WTC11 (cell line): ENCODE measurements at regions not wholly inside any gene's neighbourhood (a gene's known extent, or its start where the extent isn't known, plus 50 kb on each side); places are given as distances from the start of the nearest gene placed in this dataset.

ENCODE experiments used
- ATAC-seq: fragments of 200-7000 bp; cut with Tn5 transposase; 2 replicates; pipeline ENCODE4 v1.10.0; 2021; ENCODE audit warnings: mild to moderate bottlenecking, moderate library complexity
- CTCF ChIA-PET: fragments of 300-600 bp; sonication (Branson Sonifier 250); formaldehyde crosslinking; loops from one replicate; lab custom pipeline; 2021; ENCODE audit warnings: antibody characterized with exemption; lab: Charles Lee
- POLR2A ChIA-PET: fragments of 350-600 bp; sonication (Branson Sonifier 250); formaldehyde crosslinking; loops from one replicate; lab custom pipeline; 2021; ENCODE audit warnings: antibody characterized with exemption; lab: Charles Lee
- DNase-seq: peaks from one replicate; pipeline ENCODE4 v3.0.0; 2021; ENCODE audit warnings: low spot score
- H3K27ac Mint-ChIP-seq: 2 replicates; pipeline ENCODE4 v1.8.0; 2021; ENCODE audit warnings: mixed read lengths
- H3K27me3 Mint-ChIP-seq: 2 replicates; pipeline ENCODE4 v1.8.0; 2021; ENCODE audit warnings: low read depth, mild to moderate bottlenecking, moderate library complexity, mixed read lengths
- H3K36me3 Mint-ChIP-seq: 2 replicates; pipeline ENCODE4 v1.8.0; 2021; ENCODE audit warnings: mixed read lengths
- H3K4me1 Mint-ChIP-seq: 2 replicates; pipeline ENCODE4 v1.8.0; 2022; ENCODE audit warnings: mixed read lengths
- H3K4me3 Mint-ChIP-seq: 2 replicates; pipeline ENCODE4 v1.8.0; 2021; ENCODE audit warnings: mild to moderate bottlenecking, moderate library complexity, mixed read lengths
- H3K9me3 Mint-ChIP-seq: 2 replicates; pipeline ENCODE4 v1.8.0; 2021; ENCODE audit warnings: mixed read lengths
- ATF1 ChIP-seq: sonication (generic); formaldehyde crosslinking; IDR thresholded peaks from 2 replicates; pipeline ENCODE4 v1.8.1; 2023; ENCODE audit warnings: mild to moderate bottlenecking, moderate library complexity, missing genetic modification reagents
- CREM ChIP-seq: sonication (generic); formaldehyde crosslinking; IDR thresholded peaks from 2 replicates; pipeline ENCODE4 v1.8.1; 2022; ENCODE audit warnings: mild to moderate bottlenecking, missing genetic modification reagents, moderate library complexity
- ESRRA ChIP-seq: sonication (generic); formaldehyde crosslinking; IDR thresholded peaks from 2 replicates; pipeline ENCODE4 v1.8.1; 2022; ENCODE audit warnings: mild to moderate bottlenecking, missing genetic modification reagents, borderline replicate concordance
- ETV6 ChIP-seq: sonication (generic); formaldehyde crosslinking; IDR thresholded peaks from 2 replicates; pipeline ENCODE4 v1.8.1; 2022; ENCODE audit warnings: mild to moderate bottlenecking, missing genetic modification reagents
- FOXP1 ChIP-seq: sonication (generic); formaldehyde crosslinking; IDR thresholded peaks from 2 replicates; pipeline ENCODE4 v1.8.0; 2022; ENCODE audit warnings: missing genetic modification reagents, mild to moderate bottlenecking, moderate library complexity, borderline replicate concordance
- JAZF1 ChIP-seq: fragments of 250-450 bp; sonication (Bioruptor Pico); IDR thresholded peaks from 2 replicates; pipeline ENCODE4 v1.9.0; 2021; ENCODE audit warnings: moderate library complexity, mild to moderate bottlenecking, inconsistent platforms
- JUN ChIP-seq: sonication (generic); formaldehyde crosslinking; IDR thresholded peaks from 2 replicates; pipeline ENCODE4 v1.8.0; 2023; ENCODE audit warnings: mild to moderate bottlenecking, missing genetic modification reagents
- MXD4 ChIP-seq: fragments of 250-450 bp; sonication (Bioruptor Pico); IDR thresholded peaks from 2 replicates; pipeline ENCODE4 v1.8.0; 2021; ENCODE audit warnings: mild to moderate bottlenecking, moderate library complexity, borderline replicate concordance
- RORB ChIP-seq: fragments of 250-450 bp; sonication (Bioruptor Pico); IDR thresholded peaks from 2 replicates; pipeline ENCODE4 v1.9.0; 2021; ENCODE audit warnings: mild to moderate bottlenecking
- ZNF263 ChIP-seq: sonication (generic); formaldehyde crosslinking; IDR thresholded peaks from 2 replicates; pipeline ENCODE4 v1.8.1; 2022; ENCODE audit warnings: low read depth, mild to moderate bottlenecking, moderate library complexity, missing genetic modification reagents
- ZNF423 ChIP-seq: fragments of 250-450 bp; sonication (Bioruptor Pico); IDR thresholded peaks from 2 replicates; pipeline ENCODE4 v2.1.2; 2022; ENCODE audit warnings: mild to moderate bottlenecking, moderate library complexity
- ZNF671 ChIP-seq: fragments of 250-450 bp; sonication (Bioruptor Pico); IDR thresholded peaks from 2 replicates; pipeline ENCODE4 v1.8.0; 2021; ENCODE audit warnings: mild to moderate bottlenecking
- TF ChIP-seq, protein P1 (sequence below): fragments of 250-450 bp; sonication (Bioruptor Pico); IDR thresholded peaks from 2 replicates; pipeline ENCODE4 v1.9.0; 2021; ENCODE audit warnings: moderate library complexity, mild to moderate bottlenecking, inconsistent platforms, borderline replicate concordance
- TF ChIP-seq, protein P2 (sequence below): sonication (generic); formaldehyde crosslinking; conservative IDR thresholded peaks from 2 replicates; pipeline ENCODE4 v1.8.1; 2023; ENCODE audit warnings: mild to moderate bottlenecking, low read depth, missing genetic modification reagents, moderate library complexity
- TF ChIP-seq, protein P3 (sequence below): sonication (generic); formaldehyde crosslinking; IDR thresholded peaks from 2 replicates; pipeline ENCODE4 v1.8.1; 2023; ENCODE audit warnings: mild to moderate bottlenecking, missing genetic modification reagents
- TF ChIP-seq, protein P4 (sequence below): fragments of 200-600 bp; IDR thresholded peaks from 2 replicates; pipeline ENCODE4 v1.8.0; 2022; ENCODE audit warnings: antibody characterized with exemption
- TF ChIP-seq, protein P5 (sequence below): sonication (generic); formaldehyde crosslinking; IDR thresholded peaks from 2 replicates; pipeline ENCODE4 v1.8.0; 2023; ENCODE audit warnings: mild to moderate bottlenecking, missing genetic modification reagents
- TF ChIP-seq, protein P6 (sequence below): sonication (generic); formaldehyde crosslinking; IDR thresholded peaks from 2 replicates; pipeline ENCODE4 v1.8.1; 2023; ENCODE audit warnings: mild to moderate bottlenecking, missing genetic modification reagents, moderate library complexity
- TF ChIP-seq, protein P7 (sequence below): sonication (generic); formaldehyde crosslinking; IDR thresholded peaks from 2 replicates; pipeline ENCODE4 v1.8.0; 2023; ENCODE audit warnings: missing genetic modification reagents, mild to moderate bottlenecking, borderline replicate concordance

DNA sequence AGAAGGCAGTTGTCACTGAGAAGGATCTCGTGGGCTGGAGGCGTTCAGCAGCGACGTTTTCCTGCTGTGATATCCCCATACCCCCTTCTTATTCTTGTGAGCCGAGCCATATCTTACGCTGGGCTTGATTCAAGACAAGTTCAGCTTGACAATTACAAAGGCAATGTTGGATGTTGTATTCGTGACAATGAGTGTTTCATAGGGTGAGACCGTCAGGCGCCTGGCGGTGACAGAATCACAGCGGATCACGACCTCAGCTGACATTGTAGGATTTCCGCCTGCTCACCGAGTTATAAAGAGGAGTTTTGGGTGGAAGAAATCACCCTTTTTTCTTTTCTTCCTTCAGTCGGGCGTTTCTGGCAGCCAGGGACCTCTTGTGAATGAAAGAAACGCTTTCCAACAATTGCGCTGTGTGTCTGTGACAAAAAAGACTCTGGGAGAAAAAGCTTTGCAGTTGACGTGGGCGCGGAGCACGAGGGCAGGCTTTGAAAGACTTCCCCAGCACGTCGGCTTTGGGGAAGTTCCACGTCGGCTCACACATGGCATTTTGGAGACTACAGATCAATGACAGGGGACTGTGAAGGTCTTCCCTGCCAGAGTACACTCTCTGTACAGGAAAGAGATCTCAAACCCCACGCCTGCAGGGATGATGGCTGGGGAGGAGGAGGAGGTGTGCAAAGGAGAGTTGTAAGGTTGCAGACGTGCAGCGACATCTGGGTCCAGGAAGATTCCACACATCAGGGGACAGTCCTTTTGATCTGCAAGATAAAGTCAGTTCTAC is 135.4 kb downstream of the CRLF2 start:
- Mint-ChIP-seq H3K4me3 (no peak overlapping the region), H3K4me1 (peaks cover 15% of the 10 kb centered on the region), H3K27ac (peak overlapping the region; percentile 12; the same call in 1 of the 2 replicates), H3K9me3 (peaks cover 17% of the 10 kb centered on the region), H3K27me3 (peaks cover 4% of the 10 kb centered on the region; the same call in 1 of the 2 replicates), H3K36me3 (peaks cover 15% of the 10 kb centered on the region)
- peak; percentile 44; the same call in 1 of the 2 replicates for ATAC-seq
- DNase-seq: no peak
- POLR2A ChIA-PET: no interaction called here
- CTCF ChIA-PET: no interaction called here
- TF ChIP-seq, protein P1, sequence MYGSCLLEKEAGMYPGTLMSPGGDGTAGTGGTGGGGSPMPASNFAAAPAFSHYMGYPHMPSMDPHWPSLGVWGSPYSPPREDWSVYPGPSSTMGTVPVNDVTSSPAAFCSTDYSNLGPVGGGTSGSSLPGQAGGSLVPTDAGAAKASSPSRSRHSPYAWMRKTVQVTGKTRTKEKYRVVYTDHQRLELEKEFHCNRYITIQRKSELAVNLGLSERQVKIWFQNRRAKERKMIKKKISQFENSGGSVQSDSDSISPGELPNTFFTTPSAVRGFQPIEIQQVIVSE: no peak
- no peak for TF ChIP-seq JUN (CRISPR knock-in tag)
- no peak for TF ChIP-seq MXD4 (CRISPR knock-in tag)
- TF ChIP-seq ESRRA (CRISPR knock-in tag): no peak
- TF ChIP-seq, protein P2, sequence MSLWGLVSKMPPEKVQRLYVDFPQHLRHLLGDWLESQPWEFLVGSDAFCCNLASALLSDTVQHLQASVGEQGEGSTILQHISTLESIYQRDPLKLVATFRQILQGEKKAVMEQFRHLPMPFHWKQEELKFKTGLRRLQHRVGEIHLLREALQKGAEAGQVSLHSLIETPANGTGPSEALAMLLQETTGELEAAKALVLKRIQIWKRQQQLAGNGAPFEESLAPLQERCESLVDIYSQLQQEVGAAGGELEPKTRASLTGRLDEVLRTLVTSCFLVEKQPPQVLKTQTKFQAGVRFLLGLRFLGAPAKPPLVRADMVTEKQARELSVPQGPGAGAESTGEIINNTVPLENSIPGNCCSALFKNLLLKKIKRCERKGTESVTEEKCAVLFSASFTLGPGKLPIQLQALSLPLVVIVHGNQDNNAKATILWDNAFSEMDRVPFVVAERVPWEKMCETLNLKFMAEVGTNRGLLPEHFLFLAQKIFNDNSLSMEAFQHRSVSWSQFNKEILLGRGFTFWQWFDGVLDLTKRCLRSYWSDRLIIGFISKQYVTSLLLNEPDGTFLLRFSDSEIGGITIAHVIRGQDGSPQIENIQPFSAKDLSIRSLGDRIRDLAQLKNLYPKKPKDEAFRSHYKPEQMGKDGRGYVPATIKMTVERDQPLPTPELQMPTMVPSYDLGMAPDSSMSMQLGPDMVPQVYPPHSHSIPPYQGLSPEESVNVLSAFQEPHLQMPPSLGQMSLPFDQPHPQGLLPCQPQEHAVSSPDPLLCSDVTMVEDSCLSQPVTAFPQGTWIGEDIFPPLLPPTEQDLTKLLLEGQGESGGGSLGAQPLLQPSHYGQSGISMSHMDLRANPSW (CRISPR knock-in tag): no peak
- no peak for TF ChIP-seq ETV6 (CRISPR knock-in tag)
- TF ChIP-seq ATF1: no peak
- no peak for TF ChIP-seq RORB
- TF ChIP-seq, protein P3, sequence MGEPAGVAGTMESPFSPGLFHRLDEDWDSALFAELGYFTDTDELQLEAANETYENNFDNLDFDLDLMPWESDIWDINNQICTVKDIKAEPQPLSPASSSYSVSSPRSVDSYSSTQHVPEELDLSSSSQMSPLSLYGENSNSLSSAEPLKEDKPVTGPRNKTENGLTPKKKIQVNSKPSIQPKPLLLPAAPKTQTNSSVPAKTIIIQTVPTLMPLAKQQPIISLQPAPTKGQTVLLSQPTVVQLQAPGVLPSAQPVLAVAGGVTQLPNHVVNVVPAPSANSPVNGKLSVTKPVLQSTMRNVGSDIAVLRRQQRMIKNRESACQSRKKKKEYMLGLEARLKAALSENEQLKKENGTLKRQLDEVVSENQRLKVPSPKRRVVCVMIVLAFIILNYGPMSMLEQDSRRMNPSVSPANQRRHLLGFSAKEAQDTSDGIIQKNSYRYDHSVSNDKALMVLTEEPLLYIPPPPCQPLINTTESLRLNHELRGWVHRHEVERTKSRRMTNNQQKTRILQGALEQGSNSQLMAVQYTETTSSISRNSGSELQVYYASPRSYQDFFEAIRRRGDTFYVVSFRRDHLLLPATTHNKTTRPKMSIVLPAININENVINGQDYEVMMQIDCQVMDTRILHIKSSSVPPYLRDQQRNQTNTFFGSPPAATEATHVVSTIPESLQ (CRISPR knock-in tag): no peak
- TF ChIP-seq FOXP1 (CRISPR knock-in tag): no peak
- no peak for TF ChIP-seq ZNF423 (CRISPR knock-in tag)
- no peak for TF ChIP-seq CREM (CRISPR knock-in tag)
- no peak for TF ChIP-seq JAZF1
- TF ChIP-seq, protein P4, sequence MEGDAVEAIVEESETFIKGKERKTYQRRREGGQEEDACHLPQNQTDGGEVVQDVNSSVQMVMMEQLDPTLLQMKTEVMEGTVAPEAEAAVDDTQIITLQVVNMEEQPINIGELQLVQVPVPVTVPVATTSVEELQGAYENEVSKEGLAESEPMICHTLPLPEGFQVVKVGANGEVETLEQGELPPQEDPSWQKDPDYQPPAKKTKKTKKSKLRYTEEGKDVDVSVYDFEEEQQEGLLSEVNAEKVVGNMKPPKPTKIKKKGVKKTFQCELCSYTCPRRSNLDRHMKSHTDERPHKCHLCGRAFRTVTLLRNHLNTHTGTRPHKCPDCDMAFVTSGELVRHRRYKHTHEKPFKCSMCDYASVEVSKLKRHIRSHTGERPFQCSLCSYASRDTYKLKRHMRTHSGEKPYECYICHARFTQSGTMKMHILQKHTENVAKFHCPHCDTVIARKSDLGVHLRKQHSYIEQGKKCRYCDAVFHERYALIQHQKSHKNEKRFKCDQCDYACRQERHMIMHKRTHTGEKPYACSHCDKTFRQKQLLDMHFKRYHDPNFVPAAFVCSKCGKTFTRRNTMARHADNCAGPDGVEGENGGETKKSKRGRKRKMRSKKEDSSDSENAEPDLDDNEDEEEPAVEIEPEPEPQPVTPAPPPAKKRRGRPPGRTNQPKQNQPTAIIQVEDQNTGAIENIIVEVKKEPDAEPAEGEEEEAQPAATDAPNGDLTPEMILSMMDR: no peak
- TF ChIP-seq, protein P5, sequence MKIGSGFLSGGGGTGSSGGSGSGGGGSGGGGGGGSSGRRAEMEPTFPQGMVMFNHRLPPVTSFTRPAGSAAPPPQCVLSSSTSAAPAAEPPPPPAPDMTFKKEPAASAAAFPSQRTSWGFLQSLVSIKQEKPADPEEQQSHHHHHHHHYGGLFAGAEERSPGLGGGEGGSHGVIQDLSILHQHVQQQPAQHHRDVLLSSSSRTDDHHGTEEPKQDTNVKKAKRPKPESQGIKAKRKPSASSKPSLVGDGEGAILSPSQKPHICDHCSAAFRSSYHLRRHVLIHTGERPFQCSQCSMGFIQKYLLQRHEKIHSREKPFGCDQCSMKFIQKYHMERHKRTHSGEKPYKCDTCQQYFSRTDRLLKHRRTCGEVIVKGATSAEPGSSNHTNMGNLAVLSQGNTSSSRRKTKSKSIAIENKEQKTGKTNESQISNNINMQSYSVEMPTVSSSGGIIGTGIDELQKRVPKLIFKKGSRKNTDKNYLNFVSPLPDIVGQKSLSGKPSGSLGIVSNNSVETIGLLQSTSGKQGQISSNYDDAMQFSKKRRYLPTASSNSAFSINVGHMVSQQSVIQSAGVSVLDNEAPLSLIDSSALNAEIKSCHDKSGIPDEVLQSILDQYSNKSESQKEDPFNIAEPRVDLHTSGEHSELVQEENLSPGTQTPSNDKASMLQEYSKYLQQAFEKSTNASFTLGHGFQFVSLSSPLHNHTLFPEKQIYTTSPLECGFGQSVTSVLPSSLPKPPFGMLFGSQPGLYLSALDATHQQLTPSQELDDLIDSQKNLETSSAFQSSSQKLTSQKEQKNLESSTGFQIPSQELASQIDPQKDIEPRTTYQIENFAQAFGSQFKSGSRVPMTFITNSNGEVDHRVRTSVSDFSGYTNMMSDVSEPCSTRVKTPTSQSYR (CRISPR knock-in tag): no peak
- TF ChIP-seq ZNF263 (CRISPR knock-in tag): no peak
- TF ChIP-seq, protein P6, sequence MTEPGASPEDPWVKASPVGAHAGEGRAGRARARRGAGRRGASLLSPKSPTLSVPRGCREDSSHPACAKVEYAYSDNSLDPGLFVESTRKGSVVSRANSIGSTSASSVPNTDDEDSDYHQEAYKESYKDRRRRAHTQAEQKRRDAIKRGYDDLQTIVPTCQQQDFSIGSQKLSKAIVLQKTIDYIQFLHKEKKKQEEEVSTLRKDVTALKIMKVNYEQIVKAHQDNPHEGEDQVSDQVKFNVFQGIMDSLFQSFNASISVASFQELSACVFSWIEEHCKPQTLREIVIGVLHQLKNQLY (CRISPR knock-in tag): no peak
- no peak for TF ChIP-seq ZNF671 (CRISPR knock-in tag)
- TF ChIP-seq, protein P7, sequence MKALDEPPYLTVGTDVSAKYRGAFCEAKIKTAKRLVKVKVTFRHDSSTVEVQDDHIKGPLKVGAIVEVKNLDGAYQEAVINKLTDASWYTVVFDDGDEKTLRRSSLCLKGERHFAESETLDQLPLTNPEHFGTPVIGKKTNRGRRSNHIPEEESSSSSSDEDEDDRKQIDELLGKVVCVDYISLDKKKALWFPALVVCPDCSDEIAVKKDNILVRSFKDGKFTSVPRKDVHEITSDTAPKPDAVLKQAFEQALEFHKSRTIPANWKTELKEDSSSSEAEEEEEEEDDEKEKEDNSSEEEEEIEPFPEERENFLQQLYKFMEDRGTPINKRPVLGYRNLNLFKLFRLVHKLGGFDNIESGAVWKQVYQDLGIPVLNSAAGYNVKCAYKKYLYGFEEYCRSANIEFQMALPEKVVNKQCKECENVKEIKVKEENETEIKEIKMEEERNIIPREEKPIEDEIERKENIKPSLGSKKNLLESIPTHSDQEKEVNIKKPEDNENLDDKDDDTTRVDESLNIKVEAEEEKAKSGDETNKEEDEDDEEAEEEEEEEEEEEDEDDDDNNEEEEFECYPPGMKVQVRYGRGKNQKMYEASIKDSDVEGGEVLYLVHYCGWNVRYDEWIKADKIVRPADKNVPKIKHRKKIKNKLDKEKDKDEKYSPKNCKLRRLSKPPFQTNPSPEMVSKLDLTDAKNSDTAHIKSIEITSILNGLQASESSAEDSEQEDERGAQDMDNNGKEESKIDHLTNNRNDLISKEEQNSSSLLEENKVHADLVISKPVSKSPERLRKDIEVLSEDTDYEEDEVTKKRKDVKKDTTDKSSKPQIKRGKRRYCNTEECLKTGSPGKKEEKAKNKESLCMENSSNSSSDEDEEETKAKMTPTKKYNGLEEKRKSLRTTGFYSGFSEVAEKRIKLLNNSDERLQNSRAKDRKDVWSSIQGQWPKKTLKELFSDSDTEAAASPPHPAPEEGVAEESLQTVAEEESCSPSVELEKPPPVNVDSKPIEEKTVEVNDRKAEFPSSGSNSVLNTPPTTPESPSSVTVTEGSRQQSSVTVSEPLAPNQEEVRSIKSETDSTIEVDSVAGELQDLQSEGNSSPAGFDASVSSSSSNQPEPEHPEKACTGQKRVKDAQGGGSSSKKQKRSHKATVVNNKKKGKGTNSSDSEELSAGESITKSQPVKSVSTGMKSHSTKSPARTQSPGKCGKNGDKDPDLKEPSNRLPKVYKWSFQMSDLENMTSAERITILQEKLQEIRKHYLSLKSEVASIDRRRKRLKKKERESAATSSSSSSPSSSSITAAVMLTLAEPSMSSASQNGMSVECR (CRISPR knock-in tag): no peak
